ENCODE measurements at regions not wholly inside any gene's neighbourhood (a gene's known extent, or its start where the extent isn't known, plus 50 kb on each side); places are given as distances from the start of the nearest gene placed in this dataset.

- no peak for DNase-seq (ENCODE audit: low spot score in 2 of 2)
- Histone ChIP-seq H3K27me3 (no peaks in the 10 kb centered on the region), H3K36me3 (no peaks in the 10 kb centered on the region), H3K27ac (no peak overlapping the region), H3K4me3 (no peak overlapping the region), H3K9me3 (no peaks in the 10 kb centered on the region), H3K4me1 (peaks cover 0 to 6% (median 0%) of the 10 kb centered on the region in 4 donors)
- TF ChIP-seq POLR2A (IDR thresholded peaks at IDR 0.05) (no peak), EP300 (IDR thresholded peaks at IDR 0.05) (no peak), CTCF (IDR thresholded peaks at IDR 0.05) (no peak)
- WGBS, 2 donors = 88 to 97% methylated on average over 5 of the region's 5 CpGs
Measured at GRCh38 chr10:35723992-35724391, 81.9 kb upstream of the FZD8 start.

DNA sequence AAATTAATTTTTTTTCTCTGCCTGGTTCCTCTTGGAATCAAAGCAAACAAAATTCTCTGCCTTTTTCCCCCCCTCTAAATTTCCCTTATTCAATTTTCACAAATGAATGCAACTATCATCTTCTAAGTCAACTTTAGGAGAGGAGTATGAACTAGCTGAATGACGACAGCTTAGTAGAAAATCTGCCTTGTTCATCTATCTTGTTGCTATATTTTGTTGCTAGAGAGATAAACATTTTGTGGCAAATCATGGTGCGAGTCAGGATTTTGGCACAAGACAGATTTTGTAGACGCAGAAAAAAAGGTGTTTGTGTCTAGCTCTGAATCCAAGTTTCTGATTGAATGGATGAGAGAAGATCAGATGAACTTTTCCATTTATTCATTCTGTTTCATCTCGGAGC, 81.0 kb upstream of the FZD8 start:
- TF ChIP-seq EP300 (IDR thresholded peaks at IDR 0.05) (no peak), CTCF (IDR thresholded peaks at IDR 0.05) (no peak), POLR2A (IDR thresholded peaks at IDR 0.05) (no peak)
- no peak for DNase-seq (ENCODE audit: low spot score in 2 of 2)
- peaks cover 0 to 6% (median 0%) of the 10 kb centered on the region in 4 donors for H3K4me1 ChIP-seq
- H3K27me3 ChIP-seq = no peaks in the 10 kb centered on the region
- no peak overlapping the region for H3K27ac ChIP-seq
- H3K4me3 ChIP-seq = no peak overlapping the region
- no peaks in the 10 kb centered on the region for H3K9me3 ChIP-seq
- no peaks in the 10 kb centered on the region for H3K36me3 ChIP-seq
- WGBS, 2 donors = 79 to 89% methylated on average over 4 of the region's 4 CpGs

- H3K27me3 ChIP-seq = no peaks in the 10 kb centered on the region
- H3K9me3 ChIP-seq = no peaks in the 10 kb centered on the region
- DNase-seq (ENCODE audit: low spot score in 2 of 2) = no peak
- TF ChIP-seq POLR2A (IDR thresholded peaks at IDR 0.05) = no peak
- TF ChIP-seq EP300 (IDR thresholded peaks at IDR 0.05) = no peak
- TF ChIP-seq CTCF (IDR thresholded peaks at IDR 0.05) = no peak
- no peak overlapping the region for H3K27ac ChIP-seq
- H3K4me1 ChIP-seq = peaks cover 0 to 6% (median 0%) of the 10 kb centered on the region in 4 donors
- 75 to 79% methylated on average over 4 of the region's 4 CpGs for WGBS, 2 donors
- H3K4me3 ChIP-seq = no peak overlapping the region
- no peaks in the 10 kb centered on the region for H3K36me3 ChIP-seq
Measured at GRCh38 chr10:35722636-35723035, 80.5 kb upstream of the FZD8 start.

DNA sequence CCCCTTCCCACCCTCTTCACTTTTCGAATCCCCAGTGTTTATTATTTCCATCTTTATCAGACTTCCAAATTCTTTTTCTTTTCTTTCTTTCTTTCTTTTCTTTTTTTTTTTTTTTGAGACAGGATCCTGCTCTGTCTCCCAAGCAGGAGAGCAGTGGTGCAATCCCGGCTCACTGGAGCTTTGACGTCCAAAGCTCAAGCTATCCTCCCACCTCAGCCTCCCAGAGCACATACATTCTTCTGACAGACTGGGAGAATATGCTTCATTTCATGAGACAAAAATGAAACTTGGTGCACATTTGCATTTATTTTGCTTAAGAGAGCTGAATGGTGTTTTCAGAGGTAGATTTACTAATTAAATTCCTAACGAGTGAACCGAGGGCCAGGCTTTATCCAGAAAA, 80.1 kb upstream of the FZD8 start:
- Histone ChIP-seq H3K27ac (no peak overlapping the region), H3K9me3 (no peaks in the 10 kb centered on the region), H3K4me3 (no peak overlapping the region), H3K4me1 (peaks cover 0 to 6% (median 0%) of the 10 kb centered on the region in 4 donors), H3K36me3 (no peaks in the 10 kb centered on the region), H3K27me3 (no peaks in the 10 kb centered on the region)
- no peak for DNase-seq (ENCODE audit: low spot score in 2 of 2)
- TF ChIP-seq CTCF (IDR thresholded peaks at IDR 0.05) (no peak), EP300 (IDR thresholded peaks at IDR 0.05) (no peak), POLR2A (IDR thresholded peaks at IDR 0.05) (no peak)
- 88 to 92% methylated on average over 5 of the region's 5 CpGs for WGBS, 2 donors

DNA sequence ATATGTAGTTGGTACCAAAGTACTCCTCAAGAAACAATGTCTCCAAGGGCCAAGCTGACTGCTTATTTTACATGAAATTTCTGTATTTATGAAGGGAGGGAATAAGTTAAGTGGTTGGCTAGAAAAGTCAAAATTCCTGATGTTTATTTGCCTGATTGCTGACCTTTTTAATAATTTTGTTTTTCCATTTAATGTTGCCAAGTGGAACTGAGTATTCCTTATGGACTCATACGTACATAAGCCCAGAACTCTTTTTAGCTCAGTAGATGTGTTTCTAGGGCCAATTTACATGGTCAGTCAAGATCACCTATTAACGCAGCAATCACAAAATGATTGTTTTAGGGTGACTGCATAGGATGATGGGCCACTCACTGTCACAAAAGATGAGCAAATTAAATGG, 78.3 kb upstream of the FZD8 start:
- H3K4me1 ChIP-seq = no peaks in the 10 kb centered on the region
- no peaks in the 10 kb centered on the region for H3K9me3 ChIP-seq
- no peak for DNase-seq (ENCODE audit: low spot score in 2 of 2)
- 55 to 59% methylated on average over 2 of the region's 2 CpGs for WGBS, 2 donors
- no peaks in the 10 kb centered on the region for H3K36me3 ChIP-seq
- no peak overlapping the region for H3K27ac ChIP-seq
- no peak overlapping the region for H3K4me3 ChIP-seq
- no peak for TF ChIP-seq CTCF (IDR thresholded peaks at IDR 0.05)
- no peak for TF ChIP-seq EP300 (IDR thresholded peaks at IDR 0.05)
- TF ChIP-seq POLR2A (IDR thresholded peaks at IDR 0.05) = no peak
- H3K27me3 ChIP-seq = no peaks in the 10 kb centered on the region
